HG02759 (cell line): ENCODE measurements at regions not wholly inside any gene's neighbourhood (a gene's known extent, or its start where the extent isn't known, plus 50 kb on each side); places are given as distances from the start of the nearest gene placed in this dataset.
"Not testable (repeated sequence)": the region's sequence is repeated elsewhere in the genome, so short reads cannot be mapped to it uniquely, and the experiment has no call there.

Experiments used
- ATAC-seq: cut with Tn5 transposase; IDR thresholded peaks from one replicate; pipeline ENCODE4 v1.9.1; 2021; ENCODE audit warnings: mild to moderate bottlenecking, moderate library complexity; ENCODE audit not compliant: unreplicated experiment

- ATAC-seq: no peak
Observed at GRCh38 chr14:106802413-106803364, 1276.3 kb downstream of the TMEM121 start.

DNA sequence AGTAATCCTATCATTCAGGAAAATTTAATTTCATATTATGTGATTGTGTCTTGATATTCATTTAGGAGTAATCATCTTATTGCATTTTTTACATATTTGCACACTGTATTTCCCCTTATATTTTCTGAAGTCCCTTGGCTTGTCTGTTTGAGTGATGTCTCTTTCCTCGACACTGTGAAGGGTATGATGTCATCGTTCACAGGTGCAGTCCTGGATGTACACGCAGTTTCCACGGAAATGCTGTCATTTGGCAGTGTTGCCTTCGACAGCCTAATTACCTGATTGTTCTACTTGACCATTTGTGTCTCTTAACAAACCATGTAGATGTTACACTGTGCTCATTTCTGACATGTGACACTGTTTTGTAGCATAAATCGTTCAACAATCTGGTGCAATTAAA lies 1277.0 kb downstream of the TMEM121 start:
- ATAC-seq: no peak

GRCh38 chr14:106807493-106807892 lies 1281.1 kb downstream of the TMEM121 start:
- ATAC-seq: no peak

DNA sequence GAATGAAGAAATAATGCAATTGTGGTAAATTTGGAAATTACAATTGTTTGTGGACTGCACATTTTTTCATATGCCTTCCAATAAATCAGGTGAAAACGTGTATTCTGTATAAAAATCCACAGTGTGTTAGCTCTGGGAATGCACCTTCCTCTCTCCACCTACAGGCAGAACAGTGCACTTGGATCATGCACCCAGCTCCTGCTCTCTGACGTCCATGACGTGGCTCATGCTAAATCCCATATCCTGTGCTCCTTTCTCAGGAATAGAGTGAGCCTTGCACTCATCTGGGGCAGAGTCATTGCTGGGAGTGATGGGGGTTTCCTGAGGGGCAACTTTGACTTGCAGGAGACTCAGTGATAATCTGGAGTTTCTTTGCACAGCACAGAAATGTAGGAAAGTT lies 1282.1 kb downstream of the TMEM121 start:
- no peak for ATAC-seq

- ATAC-seq: no peak
Observed at GRCh38 chr14:106808907-106809306, 1282.5 kb downstream of the TMEM121 start.

DNA sequence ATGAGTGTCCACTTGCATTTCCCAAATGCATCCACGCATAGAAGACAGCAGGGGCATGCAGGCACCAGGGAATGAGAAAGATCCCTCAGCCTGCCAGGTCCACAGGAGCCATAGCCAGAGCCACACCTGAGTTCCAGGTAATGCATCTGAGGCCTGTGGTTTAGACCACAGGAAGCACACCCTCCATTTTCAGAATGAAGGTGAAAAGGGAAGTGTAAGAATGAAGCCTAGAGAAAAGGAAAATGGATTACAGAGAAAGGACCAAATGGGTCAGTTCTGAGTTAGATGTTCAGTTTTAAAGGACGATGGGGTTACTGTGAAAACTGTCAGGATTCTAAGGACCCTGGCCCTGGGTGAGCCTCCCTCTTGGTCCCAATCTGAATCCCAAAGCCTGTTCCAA lies 1283.2 kb downstream of the TMEM121 start:
- ATAC-seq: no peak

DNA sequence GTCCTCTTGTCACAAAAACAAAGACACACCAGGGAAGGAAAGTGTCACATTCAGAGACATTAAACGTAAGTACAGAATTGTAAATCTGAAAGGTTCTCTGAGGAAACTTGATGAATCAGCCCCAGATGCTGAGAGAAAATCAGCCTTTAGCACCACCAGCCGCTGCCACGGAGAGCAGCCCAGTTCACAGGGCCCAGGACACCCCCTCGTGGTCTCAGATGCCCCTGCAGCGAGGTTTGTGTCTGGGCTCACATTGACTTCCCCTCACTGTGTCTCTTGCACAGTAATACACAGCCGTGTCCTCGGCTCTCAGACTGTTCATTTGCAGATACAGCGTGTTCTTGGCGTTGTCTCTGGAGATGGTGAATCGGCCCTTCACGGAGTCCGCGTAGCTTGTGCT lies 1283.8 kb downstream of the TMEM121 start:
- not testable (repeated sequence) for ATAC-seq

DNA sequence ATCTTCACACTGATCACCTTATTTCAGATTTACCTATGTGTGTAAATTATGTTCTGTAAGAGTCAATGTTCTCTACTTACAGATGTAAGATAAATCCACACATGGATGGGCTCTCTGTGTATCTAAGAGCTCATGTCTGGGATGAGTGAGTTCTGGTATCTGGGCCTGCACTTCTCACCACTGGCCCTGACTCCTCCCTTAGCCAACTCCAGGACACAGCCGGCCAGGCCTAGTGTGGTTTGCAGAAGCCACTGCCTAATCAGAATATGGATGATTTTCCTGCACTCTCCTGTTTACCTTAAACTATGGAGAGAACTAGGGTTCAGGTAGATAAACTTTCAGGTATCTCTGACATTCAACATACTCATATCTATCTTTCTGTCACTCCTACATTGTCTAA lies 1284.8 kb downstream of the TMEM121 start:
- no peak for ATAC-seq

DNA sequence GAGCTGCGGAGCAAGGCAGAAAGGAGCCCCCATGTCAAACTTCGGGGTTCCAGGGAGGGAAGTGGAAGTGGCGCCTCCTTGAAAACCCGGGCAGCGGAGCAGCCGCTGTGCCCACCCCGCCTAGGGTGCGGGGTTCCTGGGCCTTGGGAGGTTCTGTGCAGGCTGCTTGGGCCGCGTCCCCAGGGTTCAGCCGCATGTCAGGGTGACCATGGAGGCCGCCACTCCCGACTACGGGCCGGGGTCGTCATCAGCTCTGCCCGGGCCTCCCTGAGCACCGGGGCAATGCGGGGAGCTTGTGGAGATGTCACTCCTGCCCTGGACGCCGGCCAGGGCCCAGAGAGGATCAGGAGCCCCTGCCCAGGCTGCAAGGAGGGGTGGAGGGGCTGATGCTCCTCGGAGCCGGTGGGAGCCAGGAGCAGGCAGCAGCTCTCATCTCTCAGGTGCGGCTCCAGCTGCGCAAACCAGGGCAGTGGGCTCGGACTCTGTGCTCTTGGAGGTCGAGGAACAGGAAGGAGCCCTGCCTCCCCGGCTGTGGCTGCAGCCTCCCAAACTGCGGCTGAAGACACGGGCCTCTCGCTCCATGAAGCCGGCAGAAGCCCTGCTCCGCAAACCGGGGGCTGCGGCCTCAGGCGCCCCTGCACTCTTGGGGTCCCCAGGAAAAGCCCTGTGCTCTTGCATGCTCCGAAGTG lies 1286.5 kb downstream of the TMEM121 start:
- ATAC-seq: no peak

DNA sequence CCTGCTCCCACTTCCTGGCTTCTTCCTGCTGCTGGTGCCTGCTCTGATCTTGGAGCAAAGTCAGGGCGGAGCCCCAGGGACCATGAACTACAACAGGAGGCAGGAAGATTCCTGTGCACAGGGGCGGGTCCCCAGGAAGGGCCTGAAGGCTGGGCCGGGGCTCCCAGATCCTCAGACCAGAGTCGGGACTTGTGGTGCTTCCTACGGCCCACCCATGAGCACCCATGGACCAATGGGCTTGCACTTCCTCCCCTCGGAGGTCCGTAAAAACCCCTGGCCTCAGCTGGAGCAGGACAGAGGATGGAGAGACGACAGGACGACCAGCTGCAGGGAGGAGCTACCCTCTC lies 1287.1 kb downstream of the TMEM121 start:
- ATAC-seq: no peak

DNA sequence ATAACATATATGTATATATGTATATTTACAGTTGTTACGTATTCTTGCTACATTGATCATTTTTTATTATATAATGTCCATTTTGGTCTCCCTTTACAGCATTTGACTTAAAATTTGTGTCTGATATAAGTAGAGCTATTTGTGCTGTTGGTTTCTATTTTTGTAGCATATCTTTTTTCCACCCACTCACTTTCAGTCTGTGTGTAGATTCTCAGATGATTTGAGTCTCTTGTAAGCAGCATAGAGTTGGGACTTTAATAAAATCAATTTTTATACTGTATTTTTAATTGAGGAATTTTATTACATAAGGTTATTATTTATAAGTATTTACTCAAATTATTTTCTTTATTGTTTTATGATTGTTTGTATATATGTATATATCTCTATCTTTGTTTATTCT lies 1293.7 kb downstream of the TMEM121 start:
- no peak for ATAC-seq

DNA sequence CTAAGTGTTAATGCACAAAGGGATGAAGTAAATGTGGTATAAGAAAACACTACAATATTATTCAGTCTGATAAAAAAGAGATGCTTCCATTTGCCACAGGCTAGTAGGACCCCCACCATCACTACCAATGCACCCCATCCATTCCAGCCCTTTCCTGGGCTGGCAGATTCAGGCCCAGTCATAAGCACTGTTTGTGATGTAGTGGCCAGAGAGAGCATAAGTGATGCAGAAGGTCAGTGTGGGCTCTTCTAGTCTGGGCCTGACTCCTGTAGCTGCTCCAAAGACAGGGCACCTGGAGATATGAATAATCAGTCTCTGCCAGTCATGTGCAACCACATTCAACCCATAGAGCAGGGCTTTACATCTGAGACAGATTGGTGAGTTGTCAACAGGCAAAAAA lies 1294.7 kb downstream of the TMEM121 start:
- no peak for ATAC-seq

DNA sequence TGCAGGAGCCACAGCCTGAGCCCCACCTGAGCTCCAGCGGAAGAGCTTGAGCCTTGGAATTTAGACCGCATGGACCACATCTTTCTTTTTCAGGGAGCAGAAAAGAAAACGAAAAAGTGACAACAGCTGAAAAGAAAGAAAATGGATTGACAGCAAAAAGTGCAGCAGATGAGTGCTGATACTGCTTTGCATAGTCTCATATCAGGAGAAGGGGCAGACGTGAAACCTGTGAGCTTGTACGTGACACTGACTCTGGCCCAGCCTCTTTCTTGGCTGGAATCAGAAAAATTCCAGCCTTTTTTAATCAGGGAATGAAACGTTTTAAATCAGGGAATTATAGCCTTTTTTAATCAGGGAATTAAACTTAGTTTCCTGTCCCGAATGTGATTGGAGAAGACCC lies 1296.5 kb downstream of the TMEM121 start:
- ATAC-seq: no peak

DNA sequence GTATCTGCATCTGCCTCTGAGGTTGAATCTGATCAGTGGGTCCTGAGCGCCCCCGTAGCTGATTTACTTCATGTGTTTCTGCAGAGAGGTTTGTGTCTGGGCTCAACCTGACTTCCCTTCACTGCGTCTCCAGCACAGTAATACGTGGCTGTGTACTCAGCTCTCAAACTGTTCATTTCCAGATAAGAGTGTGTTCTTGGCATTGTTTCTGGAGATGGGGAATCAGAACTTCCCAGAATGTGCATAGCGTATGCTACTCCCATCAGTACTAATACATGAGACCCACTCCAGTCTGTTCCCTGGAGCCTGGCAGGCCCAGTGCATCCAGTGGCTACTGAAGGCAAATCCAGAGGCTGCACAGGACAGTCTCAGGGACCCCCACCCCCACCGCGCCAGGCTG lies 1297.2 kb downstream of the TMEM121 start:
- ATAC-seq: no peak

DNA sequence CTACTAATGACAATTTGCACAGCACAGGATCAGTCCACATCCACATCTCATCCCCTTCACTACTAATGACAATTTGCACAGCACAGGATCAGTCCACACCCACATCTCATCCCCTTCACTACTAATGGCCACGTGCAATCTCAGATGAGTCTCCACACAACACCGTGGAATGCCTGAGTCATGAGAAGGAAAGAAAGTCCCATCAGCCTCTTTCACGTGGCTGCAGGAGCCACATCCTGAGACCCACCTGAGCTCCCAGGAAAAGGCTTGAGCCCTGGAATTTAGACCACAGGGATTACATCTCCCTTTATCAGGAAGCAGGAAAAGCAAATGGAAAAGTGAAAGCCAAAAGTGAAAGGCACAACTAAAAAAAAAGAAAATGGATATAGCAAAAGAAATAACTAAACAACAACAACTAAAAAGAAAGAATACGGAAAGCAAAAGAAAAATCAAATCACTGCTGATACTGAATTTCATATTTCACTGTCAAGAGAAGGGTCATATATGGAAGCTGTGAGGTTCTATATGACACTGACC lies 1300.5 kb downstream of the TMEM121 start:
- ATAC-seq: no peak

- peak; percentile 70 for ATAC-seq
Observed at GRCh38 chr14:106831322-106831720, 1304.9 kb downstream of the TMEM121 start.

- ATAC-seq: no peak
Observed at GRCh38 chr14:106837870-106838269, 1311.5 kb downstream of the TMEM121 start.

DNA sequence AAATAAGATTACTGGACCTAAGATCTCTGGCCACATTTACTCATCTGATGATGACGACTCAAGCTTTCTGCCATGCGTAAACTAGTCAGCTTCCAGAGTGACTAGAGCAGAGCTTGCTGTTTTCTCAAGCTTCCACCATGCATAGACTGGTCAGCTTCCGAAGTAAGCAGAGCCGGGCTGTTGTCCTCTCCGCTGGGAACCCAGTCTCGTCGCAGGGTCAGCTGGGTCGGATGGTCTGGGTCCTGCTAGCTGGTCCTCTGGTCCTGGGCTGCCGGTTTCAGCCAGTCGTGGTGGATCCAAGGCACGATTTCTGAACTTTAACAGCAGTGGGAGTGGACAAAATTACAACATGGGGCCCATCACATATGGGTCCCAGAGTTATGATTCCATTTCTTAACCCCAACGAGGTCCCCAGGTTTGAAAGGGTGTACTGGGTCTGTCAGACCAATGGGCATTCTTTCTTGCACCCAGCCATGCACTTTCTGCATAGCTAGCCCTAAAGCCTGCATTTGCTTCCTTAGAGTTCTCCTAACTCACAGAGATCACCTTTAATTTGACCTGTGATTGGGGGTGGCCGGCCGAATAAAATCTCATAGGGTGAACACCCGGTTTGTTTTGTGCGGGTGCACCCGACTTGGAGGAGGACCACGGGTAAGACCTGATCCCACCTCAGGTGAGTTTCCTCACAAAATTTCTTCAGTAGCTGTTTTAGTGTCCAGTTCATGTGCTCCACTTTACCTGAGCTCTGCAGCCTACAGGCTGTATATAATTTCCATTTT lies 1312.8 kb downstream of the TMEM121 start:
- ATAC-seq: no peak

GRCh38 chr14:106840258-106840657 lies 1313.9 kb downstream of the TMEM121 start:
- ATAC-seq: no peak

DNA sequence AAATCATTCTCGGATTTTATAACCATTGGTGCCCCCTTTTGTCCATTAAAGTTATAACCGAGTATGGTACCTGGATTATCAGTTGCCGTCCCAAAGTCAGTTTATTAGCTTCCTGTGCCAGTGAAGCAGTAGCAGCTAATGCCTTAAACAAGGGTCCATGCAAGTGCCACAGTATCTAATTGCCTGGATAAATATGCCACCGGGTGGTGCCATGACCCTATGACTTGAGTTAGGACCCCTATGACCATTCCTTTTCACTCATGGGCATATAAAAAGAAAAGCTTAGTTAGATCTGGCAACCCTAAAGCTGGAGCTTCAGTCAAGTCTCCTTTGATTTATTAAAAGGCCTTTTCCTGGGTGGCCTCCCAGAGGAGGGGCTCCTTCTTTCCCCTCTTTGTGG lies 1314.6 kb downstream of the TMEM121 start:
- no peak for ATAC-seq

DNA sequence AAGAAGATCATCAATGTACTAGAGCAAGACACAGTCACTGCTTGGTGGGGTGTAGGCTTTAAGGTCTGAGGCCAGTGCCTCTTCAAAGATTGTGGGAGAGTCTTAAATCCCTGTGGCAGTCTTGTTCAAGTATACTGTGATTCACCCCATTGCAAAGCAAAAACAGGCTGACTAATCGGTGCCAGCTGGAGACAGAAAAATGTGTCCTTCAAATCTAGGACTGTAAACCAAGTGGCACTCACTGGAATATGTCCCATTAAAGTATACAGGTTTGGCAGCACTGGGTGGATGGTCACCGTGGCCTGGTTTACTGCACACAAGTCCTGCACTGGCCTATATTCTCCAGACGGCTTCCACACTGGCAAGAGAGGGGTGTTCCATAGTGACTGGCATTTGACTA lies 1315.3 kb downstream of the TMEM121 start:
- no peak for ATAC-seq
